Right renal cortex interstitium (tissue), 3 donors: ENCODE measurements at regions not wholly inside any gene's neighbourhood (a gene's known extent, or its start where the extent isn't known, plus 50 kb on each side); places are given as distances from the start of the nearest gene placed in this dataset.
"Not testable (repeated sequence)": the region's sequence is repeated elsewhere in the genome, so short reads cannot be mapped to it uniquely, and the experiment has no call there.

Experiments used
- DNase-seq, 3 donors: peaks; one replicate each; pipeline ENCODE4 v3.0.0-alpha.2; 2013; ENCODE audit warnings: low read depth in 3 of 3, low spot score in 2 of 3

- no peak for DNase-seq
Observed at GRCh38 chr5:125219710-125220109, 473.3 kb upstream of the ZNF608 start.

GRCh38 chr5:125220284-125220683, 473.8 kb upstream of the ZNF608 start:
- no peak for DNase-seq

- DNase-seq, result no peak
Observed at GRCh38 chr5:125222597-125223240, 476.3 kb upstream of the ZNF608 start.

DNA sequence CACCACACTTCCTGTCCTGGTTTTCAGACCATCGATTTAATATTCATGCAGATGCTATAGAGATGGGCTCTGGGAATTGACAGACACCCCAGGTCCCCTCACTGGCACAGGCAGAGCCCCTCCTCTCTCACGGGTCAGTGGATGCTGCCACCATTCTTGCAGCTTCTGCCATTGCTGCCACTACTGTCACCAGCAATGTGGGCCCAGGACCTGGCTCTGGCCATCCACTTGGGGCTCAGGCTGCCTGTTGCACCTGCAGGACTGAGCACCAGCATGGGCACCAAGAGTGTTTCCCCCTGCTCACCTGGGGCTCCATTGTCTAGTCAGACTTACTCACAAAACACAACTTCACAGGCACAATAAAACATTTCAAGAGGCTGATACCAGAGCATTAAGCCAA, 479.0 kb upstream of the ZNF608 start:
- no peak for DNase-seq

DNA sequence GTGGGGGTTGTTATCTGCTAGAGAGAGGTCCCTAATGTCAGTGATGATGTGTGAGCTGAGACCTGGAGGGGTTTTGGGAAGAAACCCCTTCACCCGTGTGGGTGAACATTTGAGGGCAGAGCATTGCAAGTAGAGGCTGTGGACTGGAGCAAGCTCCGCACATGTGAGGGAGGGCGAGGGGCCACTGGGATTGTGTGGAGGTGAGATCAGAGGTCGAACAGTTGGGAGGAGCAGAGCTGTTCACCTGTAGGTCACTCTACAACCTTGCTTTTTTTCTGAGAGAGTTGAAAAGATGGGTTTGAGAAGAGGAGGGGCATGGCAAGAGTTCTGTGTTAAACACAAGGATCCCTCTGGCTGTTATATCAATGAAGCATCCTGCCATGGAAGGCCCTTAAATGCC, 480.4 kb upstream of the ZNF608 start:
- no peak for DNase-seq

- no peak for DNase-seq
Observed at GRCh38 chr5:125227333-125228095, 481.1 kb upstream of the ZNF608 start.

- DNase-seq, result no peak
Observed at GRCh38 chr5:125228363-125229070, 482.1 kb upstream of the ZNF608 start.

DNA sequence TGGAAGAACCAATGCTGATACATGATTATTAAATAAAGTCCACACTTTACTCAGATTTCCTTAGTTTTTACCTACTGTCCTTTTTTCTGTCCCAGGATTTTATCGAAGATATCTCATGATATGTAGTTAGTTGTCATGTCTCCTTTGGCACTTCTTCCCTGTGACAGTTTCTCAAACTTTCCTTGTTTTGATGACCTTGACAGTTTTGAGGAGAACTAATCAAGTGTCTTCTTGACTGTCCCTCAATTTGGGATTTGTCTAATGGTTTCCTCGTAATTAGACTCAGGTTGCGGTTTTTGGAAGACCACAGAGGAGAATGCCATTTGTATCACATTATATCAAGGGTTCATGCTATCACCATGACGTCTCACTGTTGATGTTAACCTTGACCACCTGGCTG, 483.1 kb upstream of the ZNF608 start:
- DNase-seq, result no peak

GRCh38 chr5:125232779-125233230, 486.4 kb upstream of the ZNF608 start:
- DNase-seq, result no peak

DNA sequence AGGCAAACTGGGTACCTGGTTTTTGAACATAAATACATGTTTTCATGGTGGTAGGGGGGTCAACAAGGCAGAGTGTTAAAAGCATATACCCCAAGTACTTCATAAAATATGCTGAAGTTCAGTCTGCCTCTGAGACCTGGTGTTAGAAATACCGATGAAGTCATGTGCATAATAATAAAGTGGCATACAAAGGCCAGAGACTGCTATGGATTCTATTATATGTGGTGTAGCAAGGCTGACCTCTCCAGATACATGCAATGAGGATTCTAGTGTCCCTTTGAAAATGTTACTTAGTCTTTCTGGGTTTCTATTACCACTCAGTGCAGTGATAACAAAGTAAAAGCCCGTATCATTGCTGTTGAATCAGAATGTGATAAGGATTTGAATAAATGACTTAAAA, 487.5 kb upstream of the ZNF608 start:
- no peak for DNase-seq

GRCh38 chr5:125236007-125236406, 489.6 kb upstream of the ZNF608 start:
- DNase-seq, result no peak

DNA sequence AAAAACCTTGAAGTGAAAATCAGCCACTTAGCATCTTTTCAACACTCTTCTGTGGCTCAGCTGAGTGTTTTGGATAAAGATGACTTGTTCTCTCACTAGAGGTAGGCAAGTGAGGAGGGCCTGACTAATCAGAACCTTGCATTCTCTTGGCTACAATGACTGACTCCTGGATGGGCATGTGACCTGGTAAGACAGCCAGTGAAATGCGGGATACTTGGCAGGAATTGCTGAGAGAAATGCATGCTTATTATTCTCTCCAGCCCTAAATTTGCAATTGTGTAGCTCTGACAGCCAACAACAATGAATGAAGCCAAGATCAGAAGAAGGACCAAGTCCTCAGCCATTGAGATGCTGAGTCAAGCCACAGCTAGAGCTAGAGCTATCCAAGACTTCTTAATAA, 490.5 kb upstream of the ZNF608 start:
- no peak for DNase-seq

DNA sequence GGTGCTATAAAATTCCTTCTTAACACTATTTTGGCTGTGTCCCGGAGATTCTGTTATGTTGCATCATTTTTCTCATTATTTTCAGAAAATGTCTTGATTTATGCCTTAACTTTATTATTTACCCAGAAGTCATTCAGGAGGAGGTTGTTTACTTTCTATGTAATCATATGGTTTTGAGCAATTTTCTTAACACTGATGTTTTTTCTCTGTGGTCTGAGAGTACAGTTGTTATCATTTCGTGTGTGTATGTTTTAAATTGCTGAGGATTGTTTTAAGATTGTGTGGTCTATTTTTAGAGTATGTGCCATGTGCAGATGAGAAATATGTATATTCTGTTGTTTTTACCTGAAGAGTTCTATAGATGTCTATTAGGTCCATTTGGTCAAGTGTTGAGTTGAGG, 498.1 kb upstream of the ZNF608 start:
- DNase-seq, result no peak

- DNase-seq, result no peak
Observed at GRCh38 chr5:125245216-125245615, 498.8 kb upstream of the ZNF608 start.

- no peak for DNase-seq
Observed at GRCh38 chr5:125249400-125249799, 503.0 kb upstream of the ZNF608 start.

- DNase-seq, result no peak
Observed at GRCh38 chr5:125251703-125252102, 505.3 kb upstream of the ZNF608 start.

DNA sequence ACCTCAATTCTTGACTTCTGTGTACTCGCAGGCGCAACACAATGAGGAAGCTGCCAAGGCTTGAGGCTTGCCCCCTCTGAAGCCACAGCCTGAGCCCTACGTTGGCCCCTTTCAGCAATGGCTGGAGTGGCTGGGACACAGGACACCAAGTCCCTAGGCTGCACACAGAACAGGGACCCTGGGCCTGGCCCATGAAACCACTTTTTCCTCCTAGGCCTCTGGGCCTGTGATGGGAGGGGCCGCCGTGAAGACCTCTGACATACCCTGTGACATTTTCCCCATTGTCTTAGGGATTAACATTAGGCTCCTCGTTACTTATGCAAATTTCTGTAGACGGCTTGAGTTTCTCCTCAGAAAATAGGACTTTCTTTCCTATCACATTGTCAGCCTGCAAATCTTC, 507.2 kb upstream of the ZNF608 start:
- not testable (repeated sequence) for DNase-seq

GRCh38 chr5:125254267-125254666, 507.8 kb upstream of the ZNF608 start:
- DNase-seq, result no peak

GRCh38 chr5:125256296-125256695, 509.9 kb upstream of the ZNF608 start:
- DNase-seq, result no peak

- DNase-seq, result no peak
Observed at GRCh38 chr5:125257057-125257972, 510.9 kb upstream of the ZNF608 start.

DNA sequence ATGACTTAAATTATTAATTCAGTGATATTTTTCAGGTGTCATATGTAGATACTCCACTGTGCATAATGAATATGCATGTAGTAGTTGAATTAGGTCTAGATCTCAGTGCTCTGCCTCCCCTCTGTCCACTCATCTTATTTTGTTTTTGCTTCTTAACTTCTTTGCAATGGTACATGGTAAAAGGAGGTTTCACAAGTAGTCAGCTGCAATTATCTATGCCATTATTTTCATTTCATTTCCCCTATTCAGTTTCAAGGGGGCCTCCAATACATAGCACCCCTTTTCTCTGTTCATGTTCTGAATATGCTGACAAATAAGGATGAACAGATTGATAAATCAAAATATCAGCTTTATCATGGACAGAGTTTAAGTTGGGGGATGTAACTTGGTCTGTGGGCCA, 511.6 kb upstream of the ZNF608 start:
- no peak for DNase-seq
